K562 (cell line): ENCODE measurements at regions not wholly inside any gene's neighbourhood (a gene's known extent, or its start where the extent isn't known, plus 50 kb on each side); places are given as distances from the start of the nearest gene placed in this dataset.

Experiments
- ATAC-seq: fragments of 200-7000 bp; cut with Tn5 transposase; 3 replicates; pipeline ENCODE4 v1.9.1; 2020; ENCODE audit warnings: moderate library complexity
- BruUV-seq: library from RNA; stranded (reverse); fragments of 400-500 nt; replicated peaks from 2 replicates; lab custom pipeline; 2021; lab: Mats Ljungman, UMichigan
- CTCF ChIA-PET: fragments of 300-600 bp; formaldehyde crosslinking; extraction: SDS; loops from one replicate; lab custom pipeline; 2021; ENCODE audit warnings: low intra/inter-chr PET ratio; lab: Yijun Ruan, JAX
- POLR2A ChIA-PET: fragments of 300-600, 350-650 bp; sonication (Branson Sonifier 250); formaldehyde crosslinking; extraction: SDS; loops from one replicate; lab custom pipeline; 2021; ENCODE audit warnings: antibody characterized with exemption, inconsistent platforms; lab: Yijun Ruan, JAX
- DNase-seq, 4 experiments: peaks; one replicate each; pipeline versions ENCODE4 v3.0.0 to v3.0.0-alpha.2; 2011 to 2018; ENCODE audit warnings: low spot score in 3 of 4, mixed read lengths in 3 of 4; ENCODE audit errors: extremely low read depth in 1 of 4
- FAIRE-seq: peaks from 2 replicates; lab custom pipeline; 2011; peaks lifted over from hg19 to GRCh38; lab: Jason Lieb, UNC
- H2AFZ ChIP-seq: 2 replicates; pipeline ENCODE4 v1.6.0; 2011; ENCODE audit warnings: low read depth, low read length, control low read depth, inconsistent platforms
- H3K27ac ChIP-seq: fragments of 200-600 bp; 3 replicates; pipeline ENCODE4 v1.8.0; 2011; ENCODE audit warnings: low read depth, mild to moderate bottlenecking, control low read depth, inconsistent platforms, low read length, moderate library complexity, mixed read lengths; ENCODE audit errors: extremely low read depth
- H3K27me3 ChIP-seq, 2 experiments: fragments of 300-600 bp in 1 of 2; 2 replicates in 1 of 2; 3 replicates in 1 of 2; pipeline versions ENCODE4 v1.6.0 to v1.8.0; 2011; ENCODE audit warnings: inconsistent platforms in 2 of 2, low read length in 2 of 2, mild to moderate bottlenecking in 1 of 2, mixed read lengths in 1 of 2, moderate library complexity in 1 of 2; ENCODE audit not compliant: control insufficient read depth in 2 of 2, insufficient read depth in 2 of 2
- H3K36me3 ChIP-seq: fragments of 300-600 bp; 3 replicates; pipeline ENCODE4 v1.8.0; 2011; ENCODE audit warnings: mild to moderate bottlenecking, low read length, inconsistent platforms; ENCODE audit not compliant: control insufficient read depth, insufficient read depth
- H3K4me1 ChIP-seq, 2 experiments: fragments of 200-600 bp in 1 of 2; replicated peaks in 1 of 2; 2 replicates in 1 of 2; 3 replicates in 1 of 2; pipeline versions ENCODE4 v1.5.1 to v1.8.0; 2011; ENCODE audit warnings: inconsistent platforms in 2 of 2, low read length in 2 of 2, mild to moderate bottlenecking in 1 of 2, mixed read lengths in 1 of 2, moderate library complexity in 1 of 2; ENCODE audit not compliant: control insufficient read depth in 2 of 2, insufficient read depth in 2 of 2
- H3K4me2 ChIP-seq: 2 replicates; pipeline ENCODE4 v1.6.1; 2011; ENCODE audit warnings: low read length, control low read depth, inconsistent platforms, mixed read lengths; ENCODE audit not compliant: insufficient read depth
- H3K4me3 ChIP-seq: fragments of 200-600 bp; sonication (generic), shearing (Covaris generic); 2 replicates; pipeline ENCODE4 v1.5.1; 2016; ENCODE audit warnings: control low read depth, inconsistent platforms
- H3K79me2 ChIP-seq: fragments of 200-600 bp; 3 replicates; pipeline ENCODE4 v1.8.0; 2011; ENCODE audit warnings: low read length, inconsistent platforms; ENCODE audit not compliant: control insufficient read depth, insufficient read depth
- H3K9ac ChIP-seq, 2 experiments: 2 replicates each; pipeline versions ENCODE4 v1.6.0 to v1.6.1; 2011; ENCODE audit warnings: low read depth in 2 of 2, low read length in 2 of 2, control low read depth in 1 of 2, inconsistent platforms in 1 of 2, mild to moderate bottlenecking in 1 of 2, mixed read lengths in 1 of 2; ENCODE audit not compliant: insufficient read depth in 1 of 2
- H3K9me1 ChIP-seq: one replicate; pipeline ENCODE4 v1.6.0; 2011; ENCODE audit warnings: inconsistent platforms, mild to moderate bottlenecking, low read length, moderate library complexity; ENCODE audit not compliant: control insufficient read depth, insufficient read depth
- H3K9me3 ChIP-seq: replicated peaks from 2 replicates; pipeline ENCODE4 v1.5.1; 2011; ENCODE audit warnings: low read depth, low read length, inconsistent platforms; ENCODE audit not compliant: control insufficient read depth, insufficient read depth
- H4K20me1 ChIP-seq: replicated peaks from 2 replicates; pipeline ENCODE4 v1.6.1; 2011; ENCODE audit warnings: low read length, inconsistent platforms, mixed read lengths; ENCODE audit not compliant: control insufficient read depth, insufficient read depth
- CREB1 ChIP-seq, 2 experiments: sonication (generic) in 1 of 2; formaldehyde crosslinking in 1 of 2; IDR thresholded peaks; 2 replicates each; pipeline versions ENCODE4 v1.6.1 to v1.8.0; 2012 to 2022; ENCODE audit warnings: inconsistent platforms in 1 of 2, mild to moderate bottlenecking in 1 of 2, missing genetic modification reagents in 1 of 2, moderate library complexity in 1 of 2
- HDAC6 ChIP-seq: IDR thresholded peaks from 2 replicates; pipeline ENCODE4 v1.6.1; 2012; ENCODE audit warnings: low read depth, mild to moderate bottlenecking, control low read depth, inconsistent platforms, low read length, moderate library complexity
- JUND ChIP-seq, 2 experiments: IDR thresholded peaks; 2 replicates in 1 of 2; 3 replicates in 1 of 2; pipeline ENCODE4 v1.6.1; 2011; ENCODE audit warnings: borderline replicate concordance in 2 of 2, low read depth in 2 of 2, low read length in 2 of 2, improper control_type of control experiment in 1 of 2, missing biosample characterization in 1 of 2, missing genetic modification characterization in 1 of 2, missing genetic modification reagents in 1 of 2
- MECOM ChIP-seq: fragments of 250-450 bp; sonication (Bioruptor Pico); IDR thresholded peaks from 2 replicates; pipeline ENCODE4 v1.8.0; 2022; ENCODE audit warnings: inconsistent platforms
- NFXL1 ChIP-seq: fragments of 450-650 bp; formaldehyde crosslinking; IDR thresholded peaks from 2 replicates; pipeline ENCODE4 v1.4.0; 2021; ENCODE audit warnings: mild to moderate bottlenecking
- ZHX1 ChIP-seq: fragments of 150-350 bp; conservative IDR thresholded peaks from 2 replicates; pipeline ENCODE4 v1.6.1; 2014; ENCODE audit warnings: low read length
- ZNF175 ChIP-seq: fragments of 200-800 bp; sonication (Bioruptor generic); IDR thresholded peaks from 2 replicates; pipeline ENCODE4 v1.6.1; 2016; ENCODE audit warnings: low read depth, mild to moderate bottlenecking, missing genetic modification characterization, missing compliant biosample characterization
- WGBS: fragments of 100-300 bp; shearing (Covaris generic); methylation state at CpG from one replicate; pipeline ENCODE4 v1.1.6; 2016; ENCODE audit warnings: low coverage, mixed read lengths; ENCODE audit not compliant: insufficient coverage; ENCODE audit errors: missing lambda C conversion rate; 5-methylcytosine and 5-hydroxymethylcytosine counted together
- in situ Hi-C: fragments of 300-500 bp; cut with MboI; formaldehyde crosslinking; loops from 4 replicates; pipeline ENCODE4 v1.15.0; 2018; ENCODE audit warnings: inconsistent platforms, mixed read lengths
- intact Hi-C: fragments of 100-400 bp; cut with micrococcal nuclease; formaldehyde crosslinking; loops from 2 replicates; pipeline ENCODE4 v1.14.2; 2022
- TF ChIP-seq, protein P1 (sequence below): fragments of 250-450 bp; sonication (Bioruptor Pico); IDR thresholded peaks from 2 replicates; pipeline ENCODE4 v1.8.0; 2021; ENCODE audit warnings: borderline replicate concordance, mild to moderate bottlenecking, moderate library complexity; ENCODE audit not compliant: poor library complexity, severe bottlenecking

DNA sequence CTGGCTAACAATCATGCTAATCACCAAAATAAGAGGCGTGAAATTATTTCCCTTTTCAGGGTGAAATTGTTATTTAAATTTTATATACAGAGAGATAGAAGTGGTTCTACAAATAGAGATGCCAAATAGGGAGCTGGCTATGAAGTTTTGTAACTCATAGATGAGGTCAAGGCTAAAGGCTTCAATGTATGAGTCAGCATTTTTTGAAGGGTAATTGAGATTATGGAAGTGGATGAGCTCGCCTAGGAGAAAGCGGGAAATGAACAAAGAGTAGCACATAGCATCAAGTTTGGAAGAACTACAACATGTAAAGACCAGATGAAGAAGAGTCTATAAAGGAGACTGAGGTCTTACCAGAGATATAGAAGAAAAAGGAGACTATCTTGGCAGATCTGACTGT, 838.1 kb downstream of the DNAJB9 start (continued):
- TF ChIP-seq, protein P1, sequence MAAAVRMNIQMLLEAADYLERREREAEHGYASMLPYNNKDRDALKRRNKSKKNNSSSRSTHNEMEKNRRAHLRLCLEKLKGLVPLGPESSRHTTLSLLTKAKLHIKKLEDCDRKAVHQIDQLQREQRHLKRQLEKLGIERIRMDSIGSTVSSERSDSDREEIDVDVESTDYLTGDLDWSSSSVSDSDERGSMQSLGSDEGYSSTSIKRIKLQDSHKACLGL (CRISPR knock-in tag): no peak
- TF ChIP-seq ZNF175 (CRISPR knock-in tag): no peak

DNA sequence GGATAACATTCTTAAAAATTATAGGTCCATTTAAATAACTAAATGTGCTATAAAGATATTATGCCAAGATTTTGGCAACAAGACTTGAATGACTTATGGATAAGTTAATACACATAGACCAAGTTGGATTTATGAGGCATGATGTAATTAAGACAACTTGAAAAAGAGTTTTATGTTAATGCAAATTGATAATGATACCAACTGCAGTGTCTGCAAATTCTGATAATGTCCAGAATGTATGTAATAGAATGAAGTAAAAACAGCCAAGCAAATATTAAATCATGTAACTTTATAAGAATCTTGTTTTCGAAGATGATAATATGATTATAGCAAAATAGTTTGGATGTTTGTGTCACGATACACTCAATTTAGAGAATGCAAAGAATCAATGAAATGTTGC, 868.3 kb downstream of the DNAJB9 start:
- WGBS: 0% methylated on average over 2 of the region's 2 CpGs
- FAIRE-seq (no peak), ATAC-seq (no peak), DNase-seq (no peak)
- Histone ChIP-seq H3K36me3 (no peaks in the 10 kb centered on the region), H3K4me3 (no peak overlapping the region), H3K27me3 (no peaks in the 10 kb centered on the region), H3K9me1 (no peaks in the 10 kb centered on the region), H3K9ac (no peak overlapping the region), H3K4me2 (no peak overlapping the region), H3K79me2 (no peaks in the 10 kb centered on the region), H3K9me3 (no peaks in the 10 kb centered on the region), H3K4me1 (no peaks in the 10 kb centered on the region), H3K27ac (no peak overlapping the region), H2AFZ (no peak overlapping the region), H4K20me1 (no peaks in the 10 kb centered on the region)
- BruUV-seq: no TSS peak
- in situ Hi-C loops: no loop called here
- ChIA-PET CTCF (no interaction called here), POLR2A (no interaction called here)
- intact Hi-C loops: no loop called here
- TF ChIP-seq HDAC6 (no peak), MECOM (CRISPR knock-in tag) (no peak), CREB1 (IDR thresholded peaks at IDR 0.05) (no peak), CREB1 (CRISPR knock-in tag; IDR thresholded peaks at IDR 0.05) (no peak), JUND (IDR thresholded peaks at IDR 0.05; ENCODE audit: borderline replicate concordance, low read depth, low read length) (no peak), JUND (tag; IDR thresholded peaks at IDR 0.05; ENCODE audit: borderline replicate concordance, low read depth, low read length) (no peak), ZHX1 (no peak), NFXL1 (CRISPR knock-in tag) (no peak)
